ENCODE measurements at regions not wholly inside any gene's neighbourhood (a gene's known extent, or its start where the extent isn't known, plus 50 kb on each side); places are given as distances from the start of the nearest gene placed in this dataset.

DNA sequence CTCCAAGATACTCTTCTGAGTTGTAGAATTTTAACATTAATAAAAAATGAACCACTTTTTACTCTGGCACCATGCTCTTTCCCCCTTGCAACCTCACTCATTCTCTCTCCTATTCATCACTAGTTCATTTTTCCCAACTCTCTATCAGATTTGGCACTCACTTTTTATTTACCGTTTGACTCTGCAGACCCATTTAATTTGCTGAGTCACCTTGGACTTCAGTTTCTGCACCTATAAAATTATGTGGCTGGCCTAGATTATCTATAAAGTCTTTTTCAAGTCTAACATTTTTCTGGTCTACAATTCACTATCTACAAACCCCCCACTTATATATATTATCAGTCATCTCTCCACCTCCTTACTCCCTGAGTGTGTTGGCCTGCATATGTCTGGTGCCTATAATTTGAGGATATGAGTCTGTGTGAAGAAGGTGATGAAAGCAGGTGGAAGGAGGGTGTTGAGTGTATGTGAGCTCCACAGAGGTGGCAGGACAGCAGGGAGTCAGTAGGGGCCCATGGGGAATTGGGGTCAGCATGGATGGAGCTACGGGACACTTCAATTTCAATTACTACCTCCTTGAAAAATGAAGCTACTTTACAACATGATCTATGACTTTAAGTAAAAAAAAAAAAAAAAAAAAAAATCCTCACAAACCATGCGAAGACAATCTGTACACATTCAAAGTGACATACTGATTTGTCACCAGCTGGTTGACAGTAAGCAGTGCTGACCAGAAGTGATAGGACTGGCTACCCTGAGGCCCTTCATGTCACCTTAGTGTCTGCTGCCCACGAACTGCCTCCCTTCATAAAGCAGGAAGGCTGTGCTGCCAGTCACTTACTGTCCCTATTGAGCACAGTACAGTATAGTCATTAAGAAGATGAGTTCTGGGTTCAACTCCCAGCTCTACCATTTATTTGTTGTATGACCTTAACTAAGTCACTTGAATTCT lies 334.2 kb upstream of the IL12A start:
- H3K9me3 Mint-ChIP-seq: no peaks in the 10 kb centered on the region
- no peak overlapping the region for H3K4me3 Mint-ChIP-seq
- peaks cover 1% of the 10 kb centered on the region for H3K27me3 Mint-ChIP-seq
- H3K4me1 Mint-ChIP-seq (ENCODE audit: low read depth): no peaks in the 10 kb centered on the region
- H3K36me3 Mint-ChIP-seq (ENCODE audit: low read depth): no peaks in the 10 kb centered on the region
- intact Hi-C loops (cut with micrococcal nuclease): no loop called here
- no peak overlapping the region for H3K27ac Mint-ChIP-seq

DNA sequence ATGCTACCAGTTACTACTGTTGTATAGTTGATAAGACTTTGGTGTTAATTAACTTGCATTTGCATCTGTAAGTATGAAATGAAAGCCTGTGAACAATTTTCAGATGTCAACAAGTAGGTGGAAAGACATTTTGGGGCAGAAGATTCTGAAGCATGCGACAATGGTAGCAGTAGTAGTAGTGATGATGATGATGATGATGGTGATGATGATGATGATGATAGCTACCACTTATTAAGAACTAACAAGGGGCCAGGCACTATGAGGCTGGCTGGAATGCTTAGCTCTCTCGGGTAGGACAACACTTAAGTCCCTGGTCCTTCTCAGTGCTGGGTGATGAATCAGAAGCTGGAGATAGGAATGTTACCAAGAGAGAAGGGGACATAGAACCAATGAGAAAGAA lies 333.4 kb upstream of the IL12A start:
- intact Hi-C loops (cut with micrococcal nuclease): no loop called here
- Mint-ChIP-seq H3K27ac (no peak overlapping the region), H3K9me3 (no peaks in the 10 kb centered on the region), H3K27me3 (peaks cover 1% of the 10 kb centered on the region), H3K36me3 (ENCODE audit: low read depth) (no peaks in the 10 kb centered on the region), H3K4me1 (ENCODE audit: low read depth) (no peaks in the 10 kb centered on the region), H3K4me3 (no peak overlapping the region)

DNA sequence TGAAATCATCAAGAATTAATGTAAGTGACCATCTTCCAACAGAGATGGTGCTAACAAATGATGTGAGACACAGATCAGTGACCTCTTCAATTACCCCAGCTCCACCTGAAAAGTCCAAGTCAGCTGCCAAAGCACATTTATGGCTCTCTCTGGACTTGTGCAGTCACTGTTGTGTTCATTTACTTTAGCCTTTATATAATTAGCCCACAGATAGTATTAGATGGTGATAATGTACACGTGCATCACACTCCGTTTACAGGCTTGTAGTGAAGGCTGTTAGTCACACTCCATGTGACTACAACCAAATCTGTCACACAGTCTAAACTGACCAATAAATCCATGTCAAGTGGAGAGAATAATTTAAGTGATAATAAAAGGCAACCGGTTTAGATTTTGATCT lies 331.5 kb upstream of the IL12A start:
- no peak overlapping the region for H3K4me3 Mint-ChIP-seq
- H3K27me3 Mint-ChIP-seq: peaks cover 1% of the 10 kb centered on the region
- no peak overlapping the region for H3K27ac Mint-ChIP-seq
- H3K4me1 Mint-ChIP-seq (ENCODE audit: low read depth): no peaks in the 10 kb centered on the region
- intact Hi-C loops (cut with micrococcal nuclease): no loop called here
- H3K9me3 Mint-ChIP-seq: peaks cover 8% of the 10 kb centered on the region
- H3K36me3 Mint-ChIP-seq (ENCODE audit: low read depth): no peaks in the 10 kb centered on the region

DNA sequence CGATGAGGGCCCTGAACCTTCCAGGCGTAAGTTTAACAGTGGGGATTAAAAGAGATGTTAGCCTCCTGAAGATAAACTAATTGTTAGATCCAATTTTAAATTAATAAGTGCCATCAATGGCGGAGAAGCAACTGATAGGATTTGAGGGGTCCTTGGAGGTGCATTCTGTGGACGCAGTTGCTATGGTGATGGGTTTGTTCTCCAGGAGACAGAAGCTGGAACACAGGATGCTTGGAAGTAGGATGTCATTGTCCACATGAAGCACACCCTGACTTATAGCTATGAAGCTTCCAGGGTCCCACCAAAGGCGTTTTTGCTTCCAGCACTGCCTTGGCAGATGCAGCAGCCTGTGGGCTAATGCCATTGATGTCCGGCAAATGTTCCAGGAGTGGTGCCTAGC lies 331.0 kb upstream of the IL12A start:
- Mint-ChIP-seq H3K9me3 (peaks cover 12% of the 10 kb centered on the region), H3K4me1 (ENCODE audit: low read depth) (no peaks in the 10 kb centered on the region), H3K36me3 (ENCODE audit: low read depth) (no peaks in the 10 kb centered on the region), H3K27me3 (no peaks in the 10 kb centered on the region), H3K27ac (no peak overlapping the region), H3K4me3 (no peak overlapping the region)
- intact Hi-C loops (cut with micrococcal nuclease): no loop called here

DNA sequence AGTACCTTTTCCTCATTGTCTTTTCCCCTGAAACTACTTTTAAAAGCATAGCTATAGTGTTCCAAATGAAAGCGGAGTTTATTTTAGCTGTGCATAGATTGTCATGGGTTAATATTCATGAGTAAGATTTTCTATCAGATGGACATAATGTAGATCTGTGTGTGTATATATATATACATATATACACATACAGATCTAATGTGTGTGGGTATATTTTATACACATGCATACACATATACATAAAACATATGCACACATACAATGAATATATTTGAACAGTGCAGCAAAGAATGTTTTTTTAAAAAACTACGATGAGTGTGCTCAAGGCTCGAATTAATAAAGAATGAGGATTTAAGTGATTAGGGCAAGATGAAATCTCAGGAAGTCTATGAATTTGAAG lies 328.3 kb upstream of the IL12A start:
- Mint-ChIP-seq H3K36me3 (ENCODE audit: low read depth) (no peaks in the 10 kb centered on the region), H3K4me1 (ENCODE audit: low read depth) (no peaks in the 10 kb centered on the region), H3K9me3 (peaks cover 12% of the 10 kb centered on the region), H3K27me3 (no peaks in the 10 kb centered on the region), H3K4me3 (no peak overlapping the region), H3K27ac (no peak overlapping the region)
- intact Hi-C loops (cut with micrococcal nuclease): no loop called here

DNA sequence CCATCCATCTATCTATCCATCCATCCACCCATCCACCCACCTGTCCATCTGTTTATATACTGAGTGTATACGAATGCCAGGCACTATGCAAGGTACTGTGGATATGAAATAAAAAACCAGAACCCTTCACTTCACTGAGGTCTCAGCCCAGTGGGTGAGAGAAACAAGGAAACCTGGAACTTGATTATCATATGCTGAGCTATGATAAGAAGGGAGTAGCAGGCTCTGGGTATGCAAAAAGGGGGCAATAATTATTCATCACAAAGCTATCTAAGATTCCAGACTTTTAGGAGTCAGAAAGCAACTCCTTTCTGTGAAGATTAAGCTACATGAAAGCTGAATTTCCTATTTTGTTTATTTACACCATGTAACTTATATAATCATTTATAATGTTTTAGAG lies 327.7 kb upstream of the IL12A start:
- intact Hi-C loops (cut with micrococcal nuclease): no loop called here
- Mint-ChIP-seq H3K36me3 (ENCODE audit: low read depth) (no peaks in the 10 kb centered on the region), H3K4me3 (no peak overlapping the region), H3K4me1 (ENCODE audit: low read depth) (no peaks in the 10 kb centered on the region), H3K27me3 (no peaks in the 10 kb centered on the region), H3K9me3 (peaks cover 12% of the 10 kb centered on the region), H3K27ac (no peak overlapping the region)

DNA sequence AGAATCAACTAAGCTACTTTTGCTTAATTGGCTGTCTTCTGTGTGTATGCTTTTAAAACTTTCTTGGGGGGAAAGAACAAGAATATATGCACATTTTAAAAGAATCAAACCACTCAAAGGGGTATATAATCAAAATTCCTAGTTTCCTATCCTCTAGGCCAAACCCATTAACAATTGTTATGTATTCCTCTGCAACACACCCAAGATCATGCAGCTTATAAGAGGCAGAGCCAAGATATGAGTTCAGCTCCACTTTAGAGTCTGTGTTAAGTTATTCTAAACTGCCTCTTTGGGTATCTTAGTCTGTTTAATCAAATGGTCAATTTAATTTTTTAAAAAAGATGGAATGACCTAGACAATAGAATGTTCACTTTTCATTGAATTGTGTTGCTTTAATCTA lies 326.1 kb upstream of the IL12A start:
- H3K4me1 Mint-ChIP-seq (ENCODE audit: low read depth): no peaks in the 10 kb centered on the region
- H3K9me3 Mint-ChIP-seq: peaks cover 12% of the 10 kb centered on the region
- intact Hi-C loops (cut with micrococcal nuclease): no loop called here
- H3K27ac Mint-ChIP-seq: no peak overlapping the region
- no peaks in the 10 kb centered on the region for H3K27me3 Mint-ChIP-seq
- H3K36me3 Mint-ChIP-seq (ENCODE audit: low read depth): no peaks in the 10 kb centered on the region
- no peak overlapping the region for H3K4me3 Mint-ChIP-seq

DNA sequence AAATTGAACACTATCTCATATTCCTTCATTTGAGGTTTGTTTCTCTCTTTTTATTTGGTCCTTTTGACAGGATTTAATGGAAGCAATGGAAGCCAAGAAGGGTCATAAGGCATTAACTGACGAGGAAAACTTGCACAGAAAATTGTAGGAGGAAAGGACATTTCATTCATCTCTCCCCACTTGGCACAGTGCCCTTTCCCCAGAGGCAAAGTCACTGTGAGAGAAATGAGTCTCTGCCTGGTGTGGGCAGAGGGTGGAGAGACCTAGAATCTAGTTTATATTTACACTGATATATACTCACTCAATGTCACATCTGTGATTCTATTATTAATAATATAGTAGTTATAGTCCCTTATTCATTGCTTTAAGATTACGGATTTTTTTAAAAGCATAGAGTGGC lies 324.6 kb upstream of the IL12A start:
- H3K4me3 Mint-ChIP-seq: no peak overlapping the region
- no peaks in the 10 kb centered on the region for H3K4me1 Mint-ChIP-seq (ENCODE audit: low read depth)
- H3K27ac Mint-ChIP-seq: no peak overlapping the region
- peaks cover 12% of the 10 kb centered on the region for H3K9me3 Mint-ChIP-seq
- intact Hi-C loops (cut with micrococcal nuclease): no loop called here
- H3K27me3 Mint-ChIP-seq: no peaks in the 10 kb centered on the region
- no peaks in the 10 kb centered on the region for H3K36me3 Mint-ChIP-seq (ENCODE audit: low read depth)

DNA sequence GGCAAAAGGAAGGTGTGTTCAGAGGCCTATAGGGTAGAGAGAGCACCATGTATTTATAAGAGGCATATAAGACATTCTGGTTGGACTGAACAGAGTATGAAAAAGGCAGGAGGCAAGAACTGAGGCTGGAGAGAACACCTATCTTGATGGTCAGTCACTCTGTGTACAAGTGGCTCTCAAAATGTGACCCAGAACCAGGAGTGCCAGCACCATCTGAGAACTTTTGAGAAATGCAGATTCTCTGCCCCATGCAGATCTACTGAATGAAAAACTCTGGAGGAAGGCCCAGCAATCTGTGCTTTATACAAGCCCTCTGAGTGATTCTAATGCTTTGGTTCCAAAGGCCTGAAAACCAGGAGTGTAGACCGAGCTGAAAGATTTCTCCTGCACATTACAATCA lies 324.0 kb upstream of the IL12A start:
- no peaks in the 10 kb centered on the region for H3K27me3 Mint-ChIP-seq
- H3K27ac Mint-ChIP-seq: no peak overlapping the region
- H3K4me3 Mint-ChIP-seq: no peak overlapping the region
- no peaks in the 10 kb centered on the region for H3K36me3 Mint-ChIP-seq (ENCODE audit: low read depth)
- no peaks in the 10 kb centered on the region for H3K4me1 Mint-ChIP-seq (ENCODE audit: low read depth)
- H3K9me3 Mint-ChIP-seq: peaks cover 12% of the 10 kb centered on the region
- intact Hi-C loops (cut with micrococcal nuclease): no loop called here

DNA sequence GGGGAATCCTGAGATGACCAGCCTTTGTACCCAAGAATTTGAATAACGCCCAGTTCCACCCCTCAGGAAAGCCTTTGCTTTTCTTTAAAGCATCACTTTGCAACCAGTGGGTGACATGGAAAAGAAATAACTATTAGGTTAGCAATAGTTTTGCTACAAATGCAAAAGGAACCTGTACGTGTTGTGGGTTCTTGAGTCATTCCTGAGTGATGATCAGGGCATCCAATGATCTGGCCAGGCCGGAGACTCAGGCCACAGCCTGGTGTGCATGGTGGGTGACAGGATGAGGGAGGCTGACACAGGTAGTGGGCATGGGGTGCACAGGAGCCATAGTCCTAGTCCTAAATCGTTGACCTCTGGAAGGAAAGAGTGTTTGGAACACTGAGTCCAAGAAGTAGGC lies 321.4 kb upstream of the IL12A start:
- intact Hi-C loops (cut with micrococcal nuclease): no loop called here
- Mint-ChIP-seq H3K36me3 (ENCODE audit: low read depth) (no peaks in the 10 kb centered on the region), H3K27ac (no peak overlapping the region), H3K9me3 (peaks cover 4% of the 10 kb centered on the region), H3K27me3 (no peaks in the 10 kb centered on the region), H3K4me3 (no peak overlapping the region), H3K4me1 (ENCODE audit: low read depth) (no peaks in the 10 kb centered on the region)

DNA sequence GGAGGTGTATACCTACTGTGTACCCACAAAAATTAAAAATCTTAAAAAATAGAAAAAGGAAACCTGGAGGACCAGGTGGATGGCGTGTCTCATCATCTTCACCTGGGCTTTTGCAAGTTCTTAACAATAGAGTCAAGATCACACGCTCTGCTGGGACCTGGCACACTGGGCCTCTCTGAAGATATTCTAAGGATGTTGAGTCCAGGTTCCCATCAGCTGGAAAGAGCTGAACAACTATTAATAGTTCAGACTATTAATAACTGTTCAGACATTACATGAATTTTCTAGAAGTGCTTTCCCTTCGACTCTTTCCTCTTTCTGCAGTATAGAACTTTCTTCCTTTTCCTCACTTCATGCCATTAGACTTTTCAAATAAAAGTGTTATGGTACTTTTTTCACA lies 320.2 kb upstream of the IL12A start:
- no peak overlapping the region for H3K4me3 Mint-ChIP-seq
- H3K9me3 Mint-ChIP-seq: no peaks in the 10 kb centered on the region
- H3K4me1 Mint-ChIP-seq (ENCODE audit: low read depth): no peaks in the 10 kb centered on the region
- no peaks in the 10 kb centered on the region for H3K36me3 Mint-ChIP-seq (ENCODE audit: low read depth)
- no peaks in the 10 kb centered on the region for H3K27me3 Mint-ChIP-seq
- intact Hi-C loops (cut with micrococcal nuclease): no loop called here
- H3K27ac Mint-ChIP-seq: no peak overlapping the region

DNA sequence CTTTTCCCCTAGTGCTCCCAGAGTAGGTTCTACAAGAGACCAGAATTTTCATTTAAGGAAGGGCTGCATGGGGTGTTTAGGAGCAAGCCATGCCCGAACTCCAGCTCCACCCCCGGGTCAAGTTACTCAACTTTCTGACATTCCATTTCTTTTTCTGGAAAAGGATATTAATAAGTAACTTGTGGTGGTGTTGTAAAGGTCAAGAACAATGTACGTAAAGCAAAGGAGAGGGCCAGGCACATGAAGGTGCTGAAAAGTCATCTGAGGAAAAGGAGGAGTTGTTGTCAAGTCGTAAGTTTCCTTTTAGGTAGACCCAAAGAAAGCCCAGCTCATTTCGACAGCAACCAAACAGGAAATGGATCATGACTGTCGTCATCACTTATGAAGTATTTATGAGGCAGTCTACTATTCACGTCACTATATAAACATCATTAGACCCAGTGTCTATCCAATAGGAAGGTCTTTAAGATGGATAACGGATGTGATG lies 319.6 kb upstream of the IL12A start:
- H3K4me1 Mint-ChIP-seq (ENCODE audit: low read depth): no peaks in the 10 kb centered on the region
- H3K36me3 Mint-ChIP-seq (ENCODE audit: low read depth): no peaks in the 10 kb centered on the region
- H3K27ac Mint-ChIP-seq: no peak overlapping the region
- H3K27me3 Mint-ChIP-seq: no peaks in the 10 kb centered on the region
- intact Hi-C loops (cut with micrococcal nuclease): no loop called here
- H3K9me3 Mint-ChIP-seq: no peaks in the 10 kb centered on the region
- H3K4me3 Mint-ChIP-seq: no peak overlapping the region

DNA sequence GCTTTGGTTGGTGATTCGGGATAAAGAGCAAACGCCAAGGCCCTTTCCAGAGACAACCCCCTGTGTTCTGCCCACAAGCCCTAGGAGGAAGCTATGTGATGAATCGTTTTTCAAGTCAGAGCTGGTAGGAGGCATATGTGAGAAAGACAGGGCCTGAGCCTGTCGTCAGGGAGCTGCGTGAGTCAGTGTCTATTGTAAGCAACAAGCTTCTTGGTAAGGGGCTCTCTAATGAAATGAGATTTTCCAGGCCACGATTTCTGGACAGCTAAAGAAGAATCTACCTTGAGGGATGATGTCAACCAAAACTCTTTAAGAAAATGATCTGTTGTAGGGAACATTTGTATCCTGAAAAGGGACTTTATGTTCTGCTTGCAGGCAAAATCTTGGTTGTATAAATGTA lies 318.9 kb upstream of the IL12A start:
- H3K4me1 Mint-ChIP-seq (ENCODE audit: low read depth): no peaks in the 10 kb centered on the region
- intact Hi-C loops (cut with micrococcal nuclease): no loop called here
- no peaks in the 10 kb centered on the region for H3K36me3 Mint-ChIP-seq (ENCODE audit: low read depth)
- no peak overlapping the region for H3K27ac Mint-ChIP-seq
- H3K27me3 Mint-ChIP-seq: no peaks in the 10 kb centered on the region
- no peak overlapping the region for H3K4me3 Mint-ChIP-seq
- H3K9me3 Mint-ChIP-seq: no peaks in the 10 kb centered on the region

DNA sequence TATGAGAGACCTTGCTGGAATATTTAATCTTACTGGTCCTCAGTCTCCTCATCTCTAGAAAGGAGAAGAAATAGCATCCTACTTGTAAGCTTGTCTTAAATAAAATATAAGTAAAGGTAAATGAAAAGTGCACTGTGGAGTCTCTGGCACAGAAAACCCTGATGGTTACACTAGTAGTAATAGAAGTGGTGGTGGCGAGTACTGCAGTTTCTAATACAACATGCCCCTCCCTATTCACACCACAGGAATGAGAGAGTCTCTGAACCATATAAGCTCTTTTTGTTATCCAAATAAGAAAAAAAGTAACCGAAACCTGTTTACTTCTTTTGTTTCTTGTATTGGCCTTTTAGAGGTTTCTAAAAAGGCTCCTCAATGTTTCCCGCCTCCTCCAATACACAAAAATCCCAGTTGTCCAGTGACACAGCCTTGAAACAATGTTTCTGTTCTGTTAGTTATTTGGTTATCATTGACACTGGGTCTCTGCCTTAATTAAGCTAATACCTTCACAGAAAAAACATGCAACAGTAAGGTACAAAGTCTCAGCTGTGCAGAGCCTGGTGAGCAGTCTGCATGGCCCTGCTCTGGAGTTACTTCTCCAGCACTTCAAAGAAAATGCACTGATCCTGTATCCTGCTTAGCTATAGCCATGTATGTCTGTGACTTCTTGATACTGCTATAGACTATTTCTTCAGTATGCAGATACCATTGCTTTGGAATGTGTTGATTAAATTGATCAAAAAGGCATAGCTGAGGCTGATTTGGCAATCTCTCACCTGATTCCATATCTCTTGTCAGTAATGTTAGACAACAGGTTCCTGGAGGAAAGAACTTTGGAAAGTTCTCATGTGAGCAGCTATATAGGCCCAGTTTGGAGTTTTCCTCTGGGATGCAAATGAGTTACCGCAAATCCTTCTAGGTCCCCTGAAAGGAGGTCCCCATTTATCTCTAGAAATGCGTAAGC lies 315.6 kb upstream of the IL12A start:
- Mint-ChIP-seq H3K4me1 (ENCODE audit: low read depth) (no peaks in the 10 kb centered on the region), H3K4me3 (no peak overlapping the region), H3K27ac (no peak overlapping the region), H3K36me3 (ENCODE audit: low read depth) (no peaks in the 10 kb centered on the region), H3K27me3 (no peaks in the 10 kb centered on the region), H3K9me3 (no peaks in the 10 kb centered on the region)
- intact Hi-C loops (cut with micrococcal nuclease): no loop called here

All from dendritic cell treated with granulocyte-macrophage colony-stimulating factor and Interleukin-4, amounts not matched to agents 40 ng/mL and 50 ng/mL, for 4 days (primary cell).